IPS DF 4.7 (cell line): ENCODE measurements at regions not wholly inside any gene's neighbourhood (a gene's known extent, or its start where the extent isn't known, plus 50 kb on each side); places are given as distances from the start of the nearest gene placed in this dataset.

Experiments used
- DNase-seq: peaks from one replicate; pipeline ENCODE4 v3.0.0-alpha.2; 2013; ENCODE audit warnings: low spot score; ENCODE audit errors: extremely low read depth

DNA sequence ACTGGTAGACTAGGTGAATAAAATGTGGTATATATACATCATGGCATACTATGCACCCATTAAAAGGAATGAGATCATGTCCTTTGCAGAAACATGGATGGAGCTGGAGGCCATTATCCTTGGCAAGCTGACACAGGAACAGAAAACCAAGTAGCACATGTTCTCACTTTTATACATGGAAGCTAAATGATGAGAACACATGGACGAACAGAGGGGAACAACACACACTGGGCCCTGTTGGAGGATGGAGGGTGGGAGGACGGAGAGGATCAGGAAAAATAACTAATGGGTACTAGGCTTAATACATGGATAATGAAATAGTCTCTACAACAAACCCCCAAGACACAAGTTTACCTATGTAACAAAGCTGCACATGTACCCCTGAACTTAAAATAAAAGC, 780.0 kb downstream of the DACH1 start:
- no peak for DNase-seq

DNA sequence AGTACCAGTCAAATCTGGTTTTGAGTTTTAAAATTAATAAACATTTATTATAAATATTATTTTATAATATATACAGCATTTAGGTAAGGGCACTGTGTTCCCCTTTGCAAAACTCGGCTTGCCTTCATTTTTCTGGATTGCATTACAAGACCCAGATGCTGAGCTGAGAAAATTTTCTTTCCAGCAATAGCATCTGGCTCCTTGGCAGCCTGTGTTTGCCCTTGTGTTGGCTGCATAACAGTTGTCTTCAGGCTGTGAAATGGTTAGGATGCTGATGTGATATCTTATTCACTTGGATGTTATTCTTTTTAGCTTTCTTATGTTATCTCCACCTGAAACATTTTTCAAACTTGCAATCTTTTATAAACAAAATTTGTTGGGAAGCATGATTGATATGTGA, 784.4 kb downstream of the DACH1 start:
- no peak for DNase-seq

DNA sequence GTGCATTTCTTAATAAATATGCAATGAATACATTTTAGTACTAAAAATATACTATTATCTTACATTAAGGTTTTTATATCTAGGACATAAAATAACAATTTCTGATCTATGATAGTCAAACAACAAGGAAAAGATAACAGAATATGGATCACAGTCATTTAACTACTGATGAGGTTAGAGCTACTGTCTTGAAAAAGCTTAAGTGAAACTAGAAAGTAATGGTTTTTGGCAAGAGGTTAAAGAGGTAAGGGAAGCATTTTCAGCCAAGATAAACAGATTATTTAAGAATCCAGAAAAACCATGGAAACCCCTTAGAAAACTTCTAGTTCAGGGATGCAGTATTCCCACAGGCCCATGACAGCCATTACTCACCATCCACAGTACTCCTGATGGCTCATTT, 787.4 kb downstream of the DACH1 start:
- DNase-seq: no peak

DNA sequence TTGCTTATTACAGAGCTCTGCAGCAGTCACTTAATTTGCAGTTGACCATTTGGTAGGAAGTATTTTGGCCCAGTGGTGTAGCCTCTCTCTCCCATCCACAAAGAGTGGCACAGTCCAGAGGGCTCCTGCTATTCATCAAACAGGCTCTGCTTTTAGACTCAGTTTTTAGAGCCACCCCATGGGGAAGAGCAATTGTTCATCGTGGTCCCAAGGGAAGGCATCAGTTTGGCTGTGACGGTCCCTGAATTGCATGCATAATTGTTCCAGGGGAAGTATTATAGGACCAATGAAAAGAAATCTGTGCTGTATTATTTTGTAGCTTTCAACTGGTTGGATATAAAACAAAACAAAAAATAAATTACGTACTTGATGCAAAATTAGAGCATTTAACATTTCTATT, 799.0 kb downstream of the DACH1 start:
- no peak for DNase-seq

DNA sequence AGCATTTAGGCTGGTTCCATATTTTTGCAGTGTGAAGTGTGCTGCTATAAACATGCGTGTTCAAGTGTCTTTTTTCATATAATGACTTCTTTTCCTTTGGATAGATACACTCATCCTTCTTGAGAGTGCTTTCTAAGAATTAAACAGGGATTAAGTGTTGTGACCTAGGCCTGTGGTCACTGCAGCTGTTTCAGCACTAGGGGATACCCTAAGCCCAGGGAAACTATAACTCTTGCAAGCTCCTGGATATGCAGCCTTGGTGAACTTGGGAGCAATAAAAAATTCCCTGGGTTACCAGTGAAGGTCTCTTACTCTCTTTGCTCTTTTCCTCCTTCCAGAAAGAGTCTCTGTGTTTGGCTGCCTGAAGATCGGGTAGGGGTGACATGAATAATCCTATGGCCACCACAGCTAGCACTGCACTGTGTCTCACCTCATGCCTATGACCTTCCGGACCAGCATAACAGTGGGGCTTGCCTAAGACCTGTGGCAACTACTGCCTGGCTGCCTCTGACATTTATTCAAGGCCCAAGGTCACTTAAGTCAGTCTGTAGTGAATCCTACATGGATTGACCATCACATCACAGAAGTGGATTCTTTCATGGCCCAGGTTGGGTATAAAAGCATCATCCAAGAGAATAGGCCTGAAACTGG, 799.7 kb downstream of the DACH1 start:
- DNase-seq: no peak

DNA sequence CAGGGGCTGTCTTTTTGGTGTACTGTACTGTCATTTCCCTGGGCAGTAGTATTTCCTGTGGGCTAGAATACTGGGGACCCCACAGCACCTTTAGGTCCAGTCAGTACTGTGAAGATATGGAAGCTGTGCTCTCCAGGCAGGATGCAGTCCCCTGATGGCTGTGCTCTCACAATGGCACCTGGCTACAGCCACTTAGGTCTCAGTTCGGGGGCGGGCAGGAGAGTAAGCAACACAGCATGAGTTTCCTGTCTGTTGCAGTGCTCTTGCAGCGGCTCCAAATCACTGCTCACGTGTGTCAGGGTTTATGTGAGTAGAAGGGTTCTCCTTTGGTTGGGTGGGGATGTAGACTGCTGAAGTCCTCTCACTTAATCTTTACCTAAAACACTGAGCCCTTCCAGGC, 810.4 kb downstream of the DACH1 start:
- no peak for DNase-seq

DNA sequence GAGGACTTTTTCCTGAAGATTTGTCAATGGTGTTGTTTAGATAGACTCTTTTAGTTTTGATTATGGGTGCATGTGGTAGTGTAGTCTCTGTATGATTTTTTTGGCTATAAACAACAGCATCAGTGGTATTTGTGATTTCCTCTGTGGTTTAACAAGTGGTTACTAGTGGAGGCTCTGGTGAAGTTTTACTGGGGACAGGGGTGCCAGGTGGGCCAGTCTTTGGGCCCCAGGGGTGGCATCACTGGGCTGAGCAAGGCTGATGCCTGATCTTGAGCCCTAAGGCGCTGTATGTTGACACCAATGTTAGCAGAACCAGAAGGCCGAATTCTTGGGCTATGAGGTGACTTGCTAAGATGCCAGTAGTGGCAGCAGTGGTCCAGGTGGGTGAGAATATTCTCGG, 811.4 kb downstream of the DACH1 start:
- DNase-seq: no peak

DNA sequence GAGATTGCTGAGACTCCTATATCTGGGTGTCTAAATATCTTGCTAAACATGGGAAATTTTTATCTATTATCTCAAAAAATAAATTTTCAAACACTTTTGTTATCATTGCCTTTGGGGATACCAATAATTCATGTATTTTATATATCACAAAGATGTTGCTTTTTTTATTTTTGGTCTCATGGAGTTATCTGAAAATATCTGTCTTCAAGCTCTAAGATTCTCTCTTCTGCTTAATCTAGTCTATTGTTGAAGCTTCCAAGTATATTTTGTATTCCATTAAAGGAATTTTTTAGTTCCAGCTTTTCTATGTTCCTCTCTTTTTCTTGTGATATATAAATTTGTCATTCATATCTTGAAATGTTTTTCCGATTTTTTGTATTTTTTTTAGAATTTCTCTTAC, 812.0 kb downstream of the DACH1 start:
- DNase-seq: no peak

DNA sequence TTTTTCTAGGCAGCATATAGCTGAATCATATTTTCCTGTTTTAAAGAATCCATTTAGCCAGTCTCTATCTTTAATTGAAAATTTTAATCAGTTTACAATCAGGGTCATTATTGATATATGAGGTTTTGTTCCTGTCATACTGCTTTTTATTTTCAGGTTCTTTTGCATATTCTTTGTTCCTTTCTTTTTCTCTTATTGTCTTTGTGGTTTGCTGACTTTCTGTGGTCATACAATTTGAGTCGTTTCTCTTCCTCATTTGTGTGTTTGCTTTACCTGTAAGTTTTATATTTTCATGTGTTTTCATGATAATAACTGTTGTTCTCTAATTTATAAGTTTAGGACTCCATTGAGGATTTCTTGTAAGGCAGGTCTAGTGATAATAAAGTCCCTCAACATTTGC, 812.6 kb downstream of the DACH1 start:
- DNase-seq: no peak

DNA sequence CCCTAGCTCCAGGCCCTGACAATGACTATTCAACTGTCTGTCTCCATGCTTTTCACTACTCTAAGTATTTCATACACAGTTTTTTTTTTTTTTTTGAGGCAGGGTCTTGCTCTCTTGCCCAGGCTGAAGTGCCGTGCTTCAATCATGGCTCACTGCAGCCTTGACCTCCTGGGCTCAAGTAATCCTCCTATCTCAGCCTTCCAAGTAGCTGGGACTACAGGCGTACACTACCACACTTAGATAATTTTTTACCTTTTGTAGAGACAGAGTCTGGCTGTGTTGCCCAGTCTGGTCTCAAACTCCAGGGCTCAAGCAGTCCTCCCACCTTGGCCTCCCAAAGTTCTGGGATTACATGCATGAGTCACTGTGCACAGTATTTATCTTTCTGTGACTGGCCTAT, 815.4 kb downstream of the DACH1 start:
- DNase-seq: no peak

DNA sequence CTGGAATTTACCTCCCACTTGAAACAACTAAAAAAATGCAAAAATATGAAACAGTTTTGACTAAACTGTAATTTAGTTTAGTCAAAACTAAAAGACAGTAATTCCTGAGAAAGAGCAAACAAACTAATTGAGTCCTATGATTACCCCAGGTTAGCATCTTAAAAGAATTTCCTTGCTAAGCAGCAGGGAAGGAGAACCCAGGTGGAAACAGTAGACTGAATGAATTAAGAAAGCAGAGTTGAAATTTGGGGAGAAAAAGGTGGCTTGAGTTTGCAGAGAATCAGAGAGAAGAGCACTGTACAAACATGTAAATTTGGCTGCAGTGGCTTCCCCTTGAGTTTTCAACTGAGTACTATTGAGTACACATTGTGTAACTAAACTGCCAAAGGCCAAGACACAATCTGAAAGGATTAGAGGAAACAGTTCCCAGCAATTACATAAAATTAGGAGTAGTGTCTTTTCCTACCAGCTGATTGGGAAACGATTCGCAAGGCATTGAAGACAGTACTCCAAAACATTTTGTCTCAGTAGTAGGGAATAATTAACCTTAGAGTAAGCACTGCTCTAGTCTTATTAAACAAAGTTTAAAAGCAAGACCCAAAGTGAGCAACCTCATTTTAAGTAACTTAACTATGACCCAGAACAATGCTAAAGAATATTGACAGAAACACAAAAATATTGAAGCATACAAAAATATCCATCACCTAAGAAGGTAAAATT, 820.5 kb downstream of the DACH1 start:
- DNase-seq: no peak

DNA sequence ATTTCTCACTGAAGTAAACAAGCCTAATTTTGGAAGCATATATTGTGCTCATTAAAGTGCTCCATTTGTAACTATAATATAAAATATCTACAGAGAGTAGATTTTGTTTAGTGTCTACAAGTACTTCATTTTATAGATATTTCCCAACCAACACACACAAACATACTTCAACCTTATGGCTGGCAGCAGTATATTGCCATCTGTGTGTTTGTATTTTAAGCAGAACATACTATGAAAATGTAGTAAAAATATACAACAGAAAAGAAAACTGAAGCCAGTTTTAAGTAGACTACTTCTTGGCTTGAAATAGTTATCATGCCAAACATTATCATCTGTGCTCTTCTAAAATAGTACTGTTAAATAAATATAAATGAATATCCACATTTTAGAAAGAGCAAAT, 821.9 kb downstream of the DACH1 start:
- no peak for DNase-seq

DNA sequence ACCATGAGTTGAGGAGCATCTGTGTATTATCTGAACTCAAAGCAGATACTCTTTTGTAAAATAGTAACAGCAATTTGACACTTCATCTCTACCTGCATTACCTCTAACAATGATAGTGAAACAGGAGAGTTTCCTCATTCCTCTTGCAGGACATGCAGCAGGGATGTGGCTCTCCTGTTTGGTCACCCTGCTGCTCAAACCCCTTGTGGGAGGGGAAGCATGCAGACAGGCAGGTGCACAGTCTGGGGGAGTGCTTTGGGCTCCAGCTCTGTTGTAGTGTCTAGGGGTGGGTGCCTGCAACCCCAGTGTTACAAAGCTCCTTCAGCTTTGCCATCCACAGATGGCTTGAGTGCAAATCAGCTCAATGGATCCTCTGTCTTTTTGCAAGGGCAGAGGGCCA, 827.6 kb downstream of the DACH1 start:
- no peak for DNase-seq

DNA sequence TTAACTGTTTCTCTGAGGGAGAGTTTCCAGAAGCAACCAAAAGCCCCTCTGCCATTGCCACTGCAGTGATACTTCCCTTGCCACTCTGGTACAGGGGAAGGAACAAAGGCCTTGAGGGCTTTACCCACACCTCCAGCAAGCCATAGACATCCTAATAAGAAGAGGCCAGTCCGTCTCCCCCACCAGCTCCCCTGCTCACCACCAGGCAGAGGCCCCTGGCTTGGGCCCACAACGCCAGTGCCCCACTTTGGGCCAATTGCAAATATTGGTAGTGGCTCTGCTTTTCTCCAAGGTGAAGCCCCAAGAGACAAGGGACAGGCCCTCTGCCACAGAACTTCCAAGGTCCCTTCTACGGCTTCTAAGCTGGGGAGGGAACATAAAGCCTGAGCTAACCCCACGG, 833.0 kb downstream of the DACH1 start:
- no peak for DNase-seq

DNA sequence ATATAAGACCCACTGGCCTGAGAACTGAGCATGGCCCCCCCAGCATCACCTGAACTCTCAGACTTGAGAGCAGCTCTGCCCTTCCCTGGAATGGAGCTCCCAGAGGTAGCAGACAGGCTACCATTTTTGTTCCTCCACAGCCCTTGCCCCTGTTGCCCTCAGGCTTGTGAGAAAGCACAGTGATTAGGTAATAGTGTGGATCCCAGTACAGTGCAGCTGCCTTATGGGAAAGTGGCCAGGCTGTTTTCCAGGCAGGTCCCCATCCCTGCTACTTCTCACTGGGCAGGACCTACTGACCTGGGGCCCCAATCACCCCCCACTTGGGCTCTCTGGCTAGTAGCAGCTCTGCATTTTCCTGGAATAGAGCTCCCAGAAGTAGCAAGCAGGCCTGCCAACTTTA, 834.0 kb downstream of the DACH1 start:
- DNase-seq: no peak

DNA sequence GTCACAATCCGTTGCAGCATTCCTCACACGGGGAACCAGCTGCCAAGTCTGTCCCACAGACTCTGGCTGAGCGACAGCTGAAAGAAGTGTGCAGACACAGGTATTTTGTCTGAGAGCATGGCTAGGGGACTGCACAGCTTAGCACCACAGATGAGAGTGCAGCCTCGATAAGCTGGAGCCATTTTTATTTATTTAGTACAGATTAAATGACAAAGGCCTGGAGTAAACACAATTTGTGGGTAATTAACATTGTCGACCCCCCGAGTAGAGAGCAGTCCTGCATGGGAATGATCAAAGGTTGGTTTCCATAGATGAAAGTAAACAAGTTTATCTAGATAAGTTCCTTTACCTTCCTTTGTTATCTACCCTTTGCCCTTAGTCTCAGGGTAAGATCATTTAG, 836.2 kb downstream of the DACH1 start:
- no peak for DNase-seq

DNA sequence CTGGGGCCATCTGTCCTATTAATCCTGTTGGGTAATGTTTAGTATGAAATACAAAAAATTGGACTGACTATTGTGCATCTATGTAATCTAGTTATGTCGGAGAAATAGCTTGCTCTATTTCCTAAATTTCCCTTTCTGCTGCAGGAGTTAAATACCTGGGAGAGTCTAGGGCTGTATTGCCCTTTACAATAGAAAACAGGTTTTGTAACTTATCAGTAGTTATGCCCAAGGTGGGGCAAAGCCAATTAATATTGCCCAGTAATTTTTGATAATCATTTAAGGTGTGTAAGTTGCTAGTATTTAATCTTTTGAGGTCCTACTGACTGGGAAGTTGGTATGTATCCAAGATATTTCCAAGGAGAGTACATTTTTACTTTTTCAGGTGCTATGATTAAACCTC, 838.1 kb downstream of the DACH1 start:
- DNase-seq: no peak

DNA sequence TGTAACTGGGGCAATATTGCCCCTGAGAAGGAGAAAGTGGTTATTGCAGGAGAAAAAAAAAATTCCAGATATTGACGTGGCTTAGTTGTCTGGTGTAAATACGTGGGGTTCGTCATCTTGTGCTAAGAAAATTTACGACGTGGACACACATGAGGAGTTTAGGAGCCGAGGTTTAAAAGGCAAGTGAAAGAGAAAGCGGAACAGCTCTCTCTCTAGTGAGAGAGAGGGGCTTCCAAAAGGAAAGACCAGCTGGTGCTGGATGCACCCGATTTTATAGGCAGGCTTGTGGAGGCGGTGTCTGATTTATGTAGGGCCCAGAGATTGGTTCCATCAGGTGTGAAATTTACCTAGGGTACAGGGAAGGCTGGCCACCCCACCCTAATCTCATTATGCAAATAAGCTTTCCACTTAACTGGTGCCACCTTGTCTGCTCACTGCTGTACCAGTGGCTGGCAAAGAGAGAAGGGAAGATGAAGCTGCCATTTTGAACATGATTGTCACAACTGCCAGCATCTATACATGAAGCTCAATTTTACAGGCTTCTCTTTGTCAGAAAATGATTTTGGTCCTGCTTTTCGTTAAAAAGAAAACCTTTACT, 845.1 kb downstream of the DACH1 start:
- DNase-seq: no peak

DNA sequence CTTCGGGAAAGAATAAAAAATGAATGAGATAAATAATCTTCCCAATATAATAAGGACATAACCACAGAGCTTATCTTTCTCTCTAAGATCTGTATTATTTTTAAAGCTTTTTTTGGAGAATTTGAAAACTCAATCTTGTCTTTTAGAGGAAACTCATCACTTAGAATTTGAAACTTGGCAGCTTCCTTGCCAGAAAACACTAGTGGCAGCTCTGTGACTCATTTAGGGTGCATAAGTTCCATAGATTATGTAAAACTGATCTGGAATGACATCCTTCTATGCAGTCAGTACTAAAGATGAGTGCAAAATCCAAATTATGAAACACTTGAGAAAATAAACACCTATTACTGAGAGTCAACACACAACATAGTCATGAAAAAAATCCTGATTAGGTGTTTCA, 848.0 kb downstream of the DACH1 start:
- DNase-seq: no peak

DNA sequence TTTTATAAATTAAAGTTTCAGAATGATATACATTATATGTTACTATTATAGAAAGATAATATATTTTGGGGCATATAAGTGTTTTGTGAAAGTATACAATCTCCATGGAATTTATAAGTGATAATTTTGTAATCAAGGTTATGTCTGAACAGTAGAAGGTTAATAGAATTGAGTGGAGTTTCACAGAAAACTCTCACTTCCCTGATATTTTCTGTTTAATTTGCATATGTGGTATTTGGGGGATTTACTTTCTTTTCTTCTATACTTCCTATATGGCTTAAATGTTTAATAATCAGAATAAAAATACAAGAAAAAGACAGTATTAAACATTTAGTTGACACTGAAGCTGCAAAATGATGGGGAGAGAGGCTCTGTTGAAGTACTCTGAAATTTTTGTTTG, 848.5 kb downstream of the DACH1 start:
- DNase-seq: no peak

DNA sequence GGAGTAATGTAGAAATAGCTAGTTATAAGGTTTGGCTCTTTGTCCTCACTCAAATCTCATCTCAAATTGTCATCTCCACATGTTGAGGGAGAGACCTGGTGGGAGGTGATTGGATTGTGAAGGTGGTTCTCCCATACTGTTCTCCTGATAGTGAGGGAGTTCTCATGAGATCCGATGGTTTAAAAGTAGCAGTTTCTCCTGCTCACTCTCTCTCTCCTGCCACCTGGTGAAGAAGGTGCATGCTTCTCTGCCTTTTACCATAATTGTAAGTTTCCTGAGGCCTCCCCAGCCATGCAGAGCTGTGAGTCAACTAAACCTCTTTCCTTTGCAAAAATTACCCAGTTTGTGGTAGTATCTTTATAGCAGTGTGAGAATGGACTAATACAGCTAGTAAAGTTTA, 849.4 kb downstream of the DACH1 start:
- no peak for DNase-seq

DNA sequence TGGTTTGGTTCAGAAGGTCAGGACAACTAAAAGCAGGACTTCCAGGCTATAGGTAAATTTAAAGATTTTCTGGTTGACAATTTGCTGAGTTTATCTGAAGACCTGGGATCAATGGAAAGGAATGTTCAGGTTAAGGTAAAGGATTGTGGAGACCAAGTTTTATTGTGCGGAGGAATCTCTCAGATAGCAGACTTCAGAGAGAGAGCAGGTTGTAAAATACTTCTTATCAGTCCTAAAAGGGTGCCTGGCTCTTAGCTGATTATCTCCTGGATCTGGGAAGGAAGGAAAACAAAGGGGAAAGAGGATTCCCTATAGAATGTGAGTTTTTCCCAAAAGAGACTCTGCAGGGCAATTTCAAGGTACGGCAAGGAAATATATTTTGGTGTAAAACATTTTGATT, 851.5 kb downstream of the DACH1 start:
- no peak for DNase-seq

DNA sequence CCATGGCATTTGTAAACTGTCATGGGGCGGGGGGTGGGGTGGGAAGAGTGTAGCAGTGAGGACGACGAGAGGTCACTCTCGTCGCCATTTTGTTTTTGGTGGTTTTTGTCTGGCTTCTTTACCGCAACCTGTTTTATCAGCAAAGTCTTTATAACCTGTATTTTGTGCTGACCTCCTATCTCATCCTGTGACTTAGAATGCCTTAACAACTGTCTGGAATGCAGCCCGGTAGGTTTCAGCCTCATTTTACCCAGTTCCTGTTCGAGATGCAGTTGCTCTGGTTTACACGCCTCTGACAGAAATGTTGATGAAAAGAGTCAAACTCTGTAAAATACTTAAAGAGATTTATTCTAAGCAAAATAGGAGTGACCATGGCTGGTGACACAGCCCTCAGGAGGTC, 852.0 kb downstream of the DACH1 start:
- DNase-seq: no peak
